ENCODE measurements at regions not wholly inside any gene's neighbourhood (a gene's known extent, or its start where the extent isn't known, plus 50 kb on each side); places are given as distances from the start of the nearest gene placed in this dataset.

GRCh38 chr5:133669472-133669871, 57.1 kb upstream of the FSTL4 start:
- no peak overlapping the region for H3K4me3 ChIP-seq (ENCODE audit: low read depth, low read length)
- DNase-seq (ENCODE audit: low read depth), result no peak
- no peak for TF ChIP-seq CTCF (IDR thresholded peaks at IDR 0.05; ENCODE audit: control insufficient read depth, extremely low read depth, insufficient read depth)

- no peak overlapping the region for H3K4me3 ChIP-seq (ENCODE audit: low read depth, low read length)
- DNase-seq (ENCODE audit: low read depth), result no peak
- TF ChIP-seq CTCF (IDR thresholded peaks at IDR 0.05; ENCODE audit: control insufficient read depth, extremely low read depth, insufficient read depth), result no peak
Observed at GRCh38 chr5:133668458-133668857, 56.1 kb upstream of the FSTL4 start.

GRCh38 chr5:133667217-133667616, 54.9 kb upstream of the FSTL4 start:
- no peak for DNase-seq (ENCODE audit: low read depth)
- no peak for TF ChIP-seq CTCF (IDR thresholded peaks at IDR 0.05; ENCODE audit: control insufficient read depth, extremely low read depth, insufficient read depth)

GRCh38 chr5:133665571-133665970, 53.2 kb upstream of the FSTL4 start:
- no peak overlapping the region for H3K4me3 ChIP-seq (ENCODE audit: low read depth, low read length)
- TF ChIP-seq CTCF (IDR thresholded peaks at IDR 0.05; ENCODE audit: control insufficient read depth, extremely low read depth, insufficient read depth), result no peak
- DNase-seq (ENCODE audit: low read depth), result no peak

More at GRCh38 chr5:133667217-133667616, 54.9 kb upstream of the FSTL4 start:
- H3K4me3 ChIP-seq (ENCODE audit: low read depth, low read length), result no peak overlapping the region

- no peak overlapping the region for H3K4me3 ChIP-seq (ENCODE audit: low read depth, low read length)
- TF ChIP-seq CTCF (IDR thresholded peaks at IDR 0.05; ENCODE audit: control insufficient read depth, extremely low read depth, insufficient read depth), result no peak
- DNase-seq (ENCODE audit: low read depth), result no peak
Observed at GRCh38 chr5:133664422-133664821, 52.1 kb upstream of the FSTL4 start.

GRCh38 chr5:133663397-133664054, 51.2 kb upstream of the FSTL4 start:
- TF ChIP-seq CTCF (IDR thresholded peaks at IDR 0.05; ENCODE audit: control insufficient read depth, extremely low read depth, insufficient read depth), result no peak
- H3K4me3 ChIP-seq (ENCODE audit: low read depth, low read length), result no peak overlapping the region
- no peak for DNase-seq (ENCODE audit: low read depth)

- H3K4me3 ChIP-seq (ENCODE audit: low read depth, low read length), result no peak overlapping the region
- no peak for TF ChIP-seq CTCF (IDR thresholded peaks at IDR 0.05; ENCODE audit: control insufficient read depth, extremely low read depth, insufficient read depth)
- no peak for DNase-seq (ENCODE audit: low read depth)
Observed at GRCh38 chr5:133662578-133662977, 50.2 kb upstream of the FSTL4 start.

All from LNCaP clone FGC (cell line).